ENCODE measurements at regions not wholly inside any gene's neighbourhood (a gene's known extent, or its start where the extent isn't known, plus 50 kb on each side); places are given as distances from the start of the nearest gene placed in this dataset.

GRCh38 chr3:174498638-174499037 lies 360.5 kb upstream of the NAALADL2 start:
- no peak for TF ChIP-seq POLR2A (IDR thresholded peaks at IDR 0.05)
- no peak for TF ChIP-seq CTCF (IDR thresholded peaks at IDR 0.05)
- no peak for TF ChIP-seq POLR2AphosphoS5 (IDR thresholded peaks at IDR 0.05)
